ENCODE measurements at regions not wholly inside any gene's neighbourhood (a gene's known extent, or its start where the extent isn't known, plus 50 kb on each side); places are given as distances from the start of the nearest gene placed in this dataset.

- TF ChIP-seq CTCF (conservative IDR thresholded peaks at IDR 0.05; ENCODE audit: low read length) (no peak), EZH2phosphoT487 (IDR thresholded peaks at IDR 0.05; ENCODE audit: borderline replicate concordance, low read depth, low read length) (no peak)
Observed at GRCh38 chr1:88014131-88014530, 669.9 kb upstream of the PKN2 start.

Data from OCI-LY7 (cell line).